Loucy (cell line): ENCODE measurements at regions not wholly inside any gene's neighbourhood (a gene's known extent, or its start where the extent isn't known, plus 50 kb on each side); places are given as distances from the start of the nearest gene placed in this dataset.

Experiments used
- CTCF ChIP-seq: fragments of 200-600 bp; sonication (generic); conservative IDR thresholded peaks from 2 replicates; pipeline ENCODE4 v1.5.1; 2014; ENCODE audit warnings: mild to moderate bottlenecking, antibody characterized with exemption, low read length
- EZH2phosphoT487 ChIP-seq: fragments of 200-600 bp; IDR thresholded peaks from 2 replicates; pipeline ENCODE4 v1.6.1; 2018; ENCODE audit warnings: antibody characterized with exemption, mild to moderate bottlenecking, moderate library complexity, borderline replicate concordance

DNA sequence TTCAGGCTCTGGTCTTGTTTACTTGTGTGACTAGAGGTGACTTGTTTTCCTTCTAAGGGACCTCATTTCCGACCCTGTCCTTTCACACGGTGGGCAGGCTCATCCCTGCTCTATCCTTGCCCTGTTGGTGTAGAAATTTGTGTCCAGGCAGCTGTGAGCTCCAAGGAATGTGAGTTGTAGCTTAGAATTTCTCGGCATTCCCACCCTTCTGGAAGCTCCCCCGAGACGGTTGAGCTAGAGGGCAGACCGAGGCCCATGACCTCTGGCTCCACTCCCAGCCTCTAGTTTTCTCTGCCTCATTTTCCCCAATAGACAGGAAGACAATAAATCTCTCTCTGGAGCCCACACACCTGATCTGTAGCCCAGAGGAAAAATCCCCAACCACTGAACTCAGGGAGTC is 100.9 kb downstream of the NAV1 start:
- TF ChIP-seq CTCF (no peak), EZH2phosphoT487 (no peak)
